Ishikawa (cell line): ENCODE measurements at regions not wholly inside any gene's neighbourhood (a gene's known extent, or its start where the extent isn't known, plus 50 kb on each side); places are given as distances from the start of the nearest gene placed in this dataset.

Experiments used
- CEBPB ChIP-seq: IDR thresholded peaks from 2 replicates; pipeline ENCODE4 v1.6.1; 2012
- CREB1 ChIP-seq: IDR thresholded peaks from 2 replicates; pipeline ENCODE4 v1.6.1; 2012; ENCODE audit warnings: low read depth
- EGR1 ChIP-seq: IDR thresholded peaks from 2 replicates; pipeline ENCODE4 v1.6.1; 2012
- EP300 ChIP-seq: IDR thresholded peaks from 2 replicates; pipeline ENCODE4 v1.6.1; 2012; ENCODE audit warnings: borderline replicate concordance
- FOXM1 ChIP-seq: IDR thresholded peaks from 2 replicates; pipeline ENCODE4 v1.6.1; 2012; ENCODE audit warnings: low read depth, borderline replicate concordance
- MAX ChIP-seq: IDR thresholded peaks from 2 replicates; pipeline ENCODE4 v1.6.1; 2012
- NFIC ChIP-seq: IDR thresholded peaks from 2 replicates; pipeline ENCODE4 v1.6.1; 2012
- RAD21 ChIP-seq: IDR thresholded peaks from 2 replicates; pipeline ENCODE4 v1.6.1; 2012; ENCODE audit warnings: low read depth
- REST ChIP-seq: IDR thresholded peaks from 2 replicates; pipeline ENCODE4 v1.6.1; 2012; ENCODE audit warnings: low read depth, mild to moderate bottlenecking
- TAF1 ChIP-seq: IDR thresholded peaks from 2 replicates; pipeline ENCODE4 v1.6.1; 2012; ENCODE audit warnings: low read depth, mild to moderate bottlenecking
- TCF12 ChIP-seq: IDR thresholded peaks from 2 replicates; pipeline ENCODE4 v1.6.1; 2012; ENCODE audit warnings: low read depth
- TEAD4 ChIP-seq: IDR thresholded peaks from 2 replicates; pipeline ENCODE4 v1.6.1; 2012
- USF1 ChIP-seq: IDR thresholded peaks from 2 replicates; pipeline ENCODE4 v1.6.1; 2012
- YY1 ChIP-seq: IDR thresholded peaks from 2 replicates; pipeline ENCODE4 v1.6.1; 2012; ENCODE audit warnings: low read depth
- ZBTB7A ChIP-seq: IDR thresholded peaks from 2 replicates; pipeline ENCODE4 v1.6.1; 2012; ENCODE audit warnings: low read depth

GRCh38 chr5:100299261-100299660 is 235.9 kb upstream of the FAM174A start:
- TF ChIP-seq FOXM1 (no peak), EP300 (no peak), TCF12 (no peak), CEBPB (no peak)

DNA sequence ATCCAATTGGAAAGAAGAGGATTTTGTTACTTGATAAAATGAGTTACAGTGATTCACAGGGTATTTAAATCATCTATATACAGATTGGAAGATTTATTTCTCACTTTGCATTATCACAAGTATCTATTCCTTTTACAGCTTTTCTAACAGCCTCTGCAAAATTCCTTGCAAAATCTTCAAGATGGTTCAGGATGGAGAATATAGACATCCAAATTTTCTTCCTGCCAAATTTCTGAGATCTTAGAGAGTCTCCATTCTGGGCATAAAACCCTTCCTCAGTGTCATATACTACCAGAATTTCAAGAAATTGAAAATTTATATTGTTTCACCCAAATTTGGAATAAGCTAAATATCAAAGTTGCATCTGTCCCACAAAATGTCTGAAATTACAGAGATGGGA is 259.1 kb upstream of the FAM174A start:
- no peak for TF ChIP-seq FOXM1
- no peak for TF ChIP-seq RAD21
- no peak for TF ChIP-seq TCF12
- no peak for TF ChIP-seq EGR1
- no peak for TF ChIP-seq ZBTB7A
- no peak for TF ChIP-seq EP300

DNA sequence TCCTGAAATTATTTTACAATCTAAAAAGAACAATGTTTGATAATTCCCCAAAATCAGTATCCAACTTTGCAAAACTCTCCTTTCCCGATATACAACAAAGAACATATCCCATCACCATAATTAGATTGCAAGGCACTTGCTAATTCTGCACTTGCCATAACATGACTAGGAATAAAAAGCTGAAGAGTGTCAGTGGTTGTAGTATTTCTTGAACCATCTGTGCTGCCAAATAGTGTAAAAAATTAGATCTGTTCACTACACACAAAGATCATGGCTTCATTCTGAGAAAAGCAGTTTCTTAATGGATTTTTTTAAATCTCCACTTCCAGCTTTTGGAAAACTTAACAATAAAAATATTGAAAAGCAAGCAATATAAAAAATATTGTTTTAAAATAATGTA is 259.5 kb upstream of the FAM174A start:
- TF ChIP-seq TAF1: no peak
- TF ChIP-seq YY1: no peak
- TF ChIP-seq REST: no peak
- TF ChIP-seq MAX: no peak
- no peak for TF ChIP-seq CEBPB
- TF ChIP-seq EGR1: no peak
- no peak for TF ChIP-seq RAD21
- TF ChIP-seq TEAD4: no peak
- TF ChIP-seq NFIC: no peak
- no peak for TF ChIP-seq ZBTB7A
- no peak for TF ChIP-seq TCF12
- no peak for TF ChIP-seq CREB1
- no peak for TF ChIP-seq USF1
- no peak for TF ChIP-seq FOXM1
- no peak for TF ChIP-seq EP300

DNA sequence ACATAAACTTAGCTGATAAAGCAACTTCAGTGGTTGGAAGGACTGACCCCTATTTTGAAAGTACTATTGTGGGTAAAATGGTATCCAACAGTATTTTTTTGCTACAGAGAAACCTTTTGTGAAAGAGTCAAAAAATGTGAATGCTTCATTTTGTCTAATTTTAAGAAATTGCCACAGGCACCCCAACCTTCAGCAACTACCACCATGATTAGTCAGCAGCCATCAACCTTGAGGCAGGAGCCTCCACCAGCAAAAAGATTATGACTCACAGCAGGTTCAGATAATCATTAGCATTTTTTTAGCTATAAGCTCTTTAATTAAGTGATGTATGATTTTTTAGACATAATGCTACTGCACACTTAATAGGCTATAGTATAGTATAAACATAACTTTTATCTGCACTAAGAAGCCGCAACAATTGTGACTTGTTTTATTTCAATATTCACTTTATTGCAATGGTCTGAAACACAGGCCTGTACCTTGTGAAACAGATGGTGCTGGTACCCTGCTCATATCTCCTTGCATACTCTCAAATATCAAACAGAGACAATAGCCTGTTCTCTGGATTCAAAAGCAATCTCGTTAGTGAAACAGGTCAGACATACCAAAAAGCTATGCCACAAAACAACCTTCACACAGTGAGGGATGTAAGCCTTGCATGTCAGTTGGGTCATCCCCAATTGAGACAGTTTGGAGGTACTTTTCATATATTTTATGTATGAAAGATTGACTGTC is 261.2 kb upstream of the FAM174A start:
- TF ChIP-seq MAX (no peak), NFIC (no peak), CEBPB (no peak), REST (no peak), CREB1 (no peak), ZBTB7A (no peak), EP300 (no peak), TAF1 (no peak), EGR1 (no peak), YY1 (no peak), TEAD4 (no peak), TCF12 (no peak), FOXM1 (no peak), USF1 (no peak), RAD21 (no peak)

DNA sequence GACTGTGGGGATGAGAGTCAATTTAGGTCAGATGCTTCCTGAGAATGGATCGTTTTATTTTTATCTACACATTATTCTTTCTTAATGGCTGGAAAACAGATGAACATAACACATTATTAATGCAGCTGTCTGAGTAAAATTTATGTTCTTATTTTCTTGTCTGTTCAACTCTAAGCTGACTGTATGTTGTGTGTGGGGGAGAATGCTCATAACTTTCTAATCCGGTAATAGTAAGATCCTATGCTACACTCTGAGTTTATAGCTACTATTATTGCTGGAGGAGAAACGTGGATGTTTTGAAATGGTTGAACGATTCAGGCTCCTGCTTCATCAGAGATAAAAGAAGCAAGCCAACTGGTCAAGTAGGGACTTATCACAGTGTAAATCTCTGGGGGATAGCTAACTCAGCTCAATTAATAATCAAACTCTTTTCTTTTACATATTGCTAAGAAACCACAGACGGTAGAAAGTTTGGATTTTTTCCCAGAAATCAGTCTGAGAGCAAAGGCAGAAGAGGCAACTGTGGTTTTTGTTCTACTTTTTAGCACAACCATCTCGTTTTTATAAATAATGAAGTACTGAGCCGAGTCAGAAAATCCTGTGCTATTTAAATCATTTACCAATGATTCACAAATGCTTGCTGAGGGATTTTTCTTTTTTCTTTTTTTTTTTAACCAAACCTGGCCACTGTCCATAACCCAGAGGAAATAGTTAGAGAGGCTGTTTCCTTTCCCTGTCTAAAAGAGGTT is 265.0 kb upstream of the FAM174A start:
- TF ChIP-seq YY1: no peak
- TF ChIP-seq FOXM1: no peak
- no peak for TF ChIP-seq TCF12
- no peak for TF ChIP-seq EP300

- TF ChIP-seq FOXM1: no peak
- TF ChIP-seq MAX: no peak
- TF ChIP-seq NFIC: no peak
- no peak for TF ChIP-seq CEBPB
- TF ChIP-seq USF1: no peak
- TF ChIP-seq CREB1: no peak
- no peak for TF ChIP-seq TAF1
- TF ChIP-seq TCF12: no peak
- TF ChIP-seq RAD21: no peak
- no peak for TF ChIP-seq EP300
- no peak for TF ChIP-seq REST
- TF ChIP-seq YY1: no peak
- TF ChIP-seq TEAD4: no peak
- no peak for TF ChIP-seq EGR1
- TF ChIP-seq ZBTB7A: no peak
These were observed 274.2 kb upstream of the FAM174A start for GRCh38 chr5:100260968-100261367.
